HCT116 (cell line): ENCODE measurements at regions not wholly inside any gene's neighbourhood (a gene's known extent, or its start where the extent isn't known, plus 50 kb on each side); places are given as distances from the start of the nearest gene placed in this dataset.

Experiments used
- EGR1 ChIP-seq: IDR thresholded peaks from 2 replicates; pipeline ENCODE4 v1.6.1; 2012; ENCODE audit warnings: low read depth
- EZH2 ChIP-seq: fragments of 200-600 bp; sonication (generic); IDR thresholded peaks from 2 replicates; pipeline ENCODE4 v1.6.1; 2017; ENCODE audit warnings: antibody characterized with exemption, mixed run types
- FOSL1 ChIP-seq: IDR thresholded peaks from 2 replicates; pipeline ENCODE4 v1.6.1; 2012; ENCODE audit warnings: low read depth
- JUND ChIP-seq: IDR thresholded peaks from 2 replicates; pipeline ENCODE4 v1.6.1; 2012
- POLR2A ChIP-seq: IDR thresholded peaks from 2 replicates; pipeline ENCODE4 v1.7.0; 2011; ENCODE audit warnings: borderline replicate concordance; ENCODE audit not compliant: insufficient read depth, insufficient read length; ENCODE audit errors: extremely low read depth
- POLR2AphosphoS5 ChIP-seq: IDR thresholded peaks from 2 replicates; pipeline ENCODE4 v1.6.1; 2011; ENCODE audit warnings: mild to moderate bottlenecking, low read depth, low read length, moderate library complexity
- RAD21 ChIP-seq: IDR thresholded peaks from 2 replicates; pipeline ENCODE4 v1.6.1; 2012; ENCODE audit warnings: low read depth, mild to moderate bottlenecking
- SIN3A ChIP-seq: IDR thresholded peaks from 2 replicates; pipeline ENCODE4 v1.6.1; 2012; ENCODE audit warnings: low read depth
- SRF ChIP-seq: IDR thresholded peaks from 2 replicates; pipeline ENCODE4 v1.6.1; 2012; ENCODE audit warnings: low read depth
- ZNF274 ChIP-seq: fragments of 200-500 bp; sonication (Bioruptor generic); IDR thresholded peaks from 2 replicates; pipeline ENCODE4 v1.6.1; 2014; ENCODE audit warnings: mild to moderate bottlenecking, low read depth, low read length, inconsistent platforms
- TF ChIP-seq, protein P1 (sequence below): IDR thresholded peaks from 2 replicates; pipeline ENCODE4 v1.6.1; 2011; ENCODE audit warnings: mild to moderate bottlenecking, low read length, moderate library complexity; ENCODE audit not compliant: insufficient replicate concordance; ENCODE audit errors: extremely low read depth
- TF ChIP-seq, protein P2 (sequence below), 3 experiments: fragments of 200-600 bp in 1 of 3; sonication (generic) in 1 of 3; IDR thresholded peaks in 2 of 3; conservative IDR thresholded peaks in 1 of 3; 2 replicates each; pipeline ENCODE4 v1.5.1; 2012 to 2017; ENCODE audit warnings: low read depth in 2 of 3, low read length in 2 of 3, antibody characterized with exemption in 1 of 3, borderline replicate concordance in 1 of 3, control low read depth in 1 of 3, mild to moderate bottlenecking in 1 of 3, mixed read lengths in 1 of 3, mixed run types in 1 of 3, moderate library complexity in 1 of 3; ENCODE audit not compliant: insufficient read depth in 1 of 3
- TF ChIP-seq, protein P3 (sequence below): IDR thresholded peaks from 2 replicates; pipeline ENCODE4 v1.6.1; 2012
- TF ChIP-seq, protein P4 (sequence below): IDR thresholded peaks from 2 replicates; pipeline ENCODE4 v1.6.1; 2012; ENCODE audit warnings: low read depth

DNA sequence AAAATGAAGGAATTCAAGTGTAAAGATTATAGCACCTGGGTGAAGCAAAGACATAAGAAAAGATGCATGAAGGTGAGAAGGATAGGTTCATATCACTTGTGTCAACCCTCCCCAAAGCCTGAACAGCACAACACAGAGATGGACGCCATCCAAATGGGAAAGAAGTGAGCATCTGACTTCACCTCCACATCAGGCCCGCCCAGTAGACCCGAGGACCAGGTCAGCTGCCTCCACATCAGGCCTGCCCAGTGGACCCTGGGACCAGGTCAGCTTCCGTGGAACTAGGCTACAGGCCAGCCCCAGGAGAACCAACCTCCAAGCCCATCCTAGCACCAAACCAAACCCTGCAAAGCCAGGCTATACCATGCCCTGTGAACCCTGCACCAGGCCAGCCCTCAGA, 862.9 kb downstream of the UQCRFS1 start:
- TF ChIP-seq POLR2AphosphoS5 (no peak), RAD21 (no peak), POLR2A (no peak), EZH2 (no peak), SIN3A (no peak), SRF (no peak), JUND (no peak), ZNF274 (no peak), EGR1 (no peak), FOSL1 (no peak)
- TF ChIP-seq, protein P1, sequence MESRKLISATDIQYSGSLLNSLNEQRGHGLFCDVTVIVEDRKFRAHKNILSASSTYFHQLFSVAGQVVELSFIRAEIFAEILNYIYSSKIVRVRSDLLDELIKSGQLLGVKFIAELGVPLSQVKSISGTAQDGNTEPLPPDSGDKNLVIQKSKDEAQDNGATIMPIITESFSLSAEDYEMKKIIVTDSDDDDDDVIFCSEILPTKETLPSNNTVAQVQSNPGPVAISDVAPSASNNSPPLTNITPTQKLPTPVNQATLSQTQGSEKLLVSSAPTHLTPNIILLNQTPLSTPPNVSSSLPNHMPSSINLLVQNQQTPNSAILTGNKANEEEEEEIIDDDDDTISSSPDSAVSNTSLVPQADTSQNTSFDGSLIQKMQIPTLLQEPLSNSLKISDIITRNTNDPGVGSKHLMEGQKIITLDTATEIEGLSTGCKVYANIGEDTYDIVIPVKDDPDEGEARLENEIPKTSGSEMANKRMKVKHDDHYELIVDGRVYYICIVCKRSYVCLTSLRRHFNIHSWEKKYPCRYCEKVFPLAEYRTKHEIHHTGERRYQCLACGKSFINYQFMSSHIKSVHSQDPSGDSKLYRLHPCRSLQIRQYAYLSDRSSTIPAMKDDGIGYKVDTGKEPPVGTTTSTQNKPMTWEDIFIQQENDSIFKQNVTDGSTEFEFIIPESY = no peak
- TF ChIP-seq, protein P2, sequence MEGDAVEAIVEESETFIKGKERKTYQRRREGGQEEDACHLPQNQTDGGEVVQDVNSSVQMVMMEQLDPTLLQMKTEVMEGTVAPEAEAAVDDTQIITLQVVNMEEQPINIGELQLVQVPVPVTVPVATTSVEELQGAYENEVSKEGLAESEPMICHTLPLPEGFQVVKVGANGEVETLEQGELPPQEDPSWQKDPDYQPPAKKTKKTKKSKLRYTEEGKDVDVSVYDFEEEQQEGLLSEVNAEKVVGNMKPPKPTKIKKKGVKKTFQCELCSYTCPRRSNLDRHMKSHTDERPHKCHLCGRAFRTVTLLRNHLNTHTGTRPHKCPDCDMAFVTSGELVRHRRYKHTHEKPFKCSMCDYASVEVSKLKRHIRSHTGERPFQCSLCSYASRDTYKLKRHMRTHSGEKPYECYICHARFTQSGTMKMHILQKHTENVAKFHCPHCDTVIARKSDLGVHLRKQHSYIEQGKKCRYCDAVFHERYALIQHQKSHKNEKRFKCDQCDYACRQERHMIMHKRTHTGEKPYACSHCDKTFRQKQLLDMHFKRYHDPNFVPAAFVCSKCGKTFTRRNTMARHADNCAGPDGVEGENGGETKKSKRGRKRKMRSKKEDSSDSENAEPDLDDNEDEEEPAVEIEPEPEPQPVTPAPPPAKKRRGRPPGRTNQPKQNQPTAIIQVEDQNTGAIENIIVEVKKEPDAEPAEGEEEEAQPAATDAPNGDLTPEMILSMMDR (IDR thresholded peaks at IDR 0.05 in 2 of 3, conservative IDR thresholded peaks at IDR 0.05 in 1 of 3; ENCODE audit: borderline replicate concordance in 1 of 3, insufficient read depth in 1 of 3, low read depth in 2 of 3, low read length in 2 of 3) = no peak
- TF ChIP-seq, protein P3, sequence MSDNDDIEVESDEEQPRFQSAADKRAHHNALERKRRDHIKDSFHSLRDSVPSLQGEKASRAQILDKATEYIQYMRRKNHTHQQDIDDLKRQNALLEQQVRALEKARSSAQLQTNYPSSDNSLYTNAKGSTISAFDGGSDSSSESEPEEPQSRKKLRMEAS = no peak
- TF ChIP-seq, protein P4, sequence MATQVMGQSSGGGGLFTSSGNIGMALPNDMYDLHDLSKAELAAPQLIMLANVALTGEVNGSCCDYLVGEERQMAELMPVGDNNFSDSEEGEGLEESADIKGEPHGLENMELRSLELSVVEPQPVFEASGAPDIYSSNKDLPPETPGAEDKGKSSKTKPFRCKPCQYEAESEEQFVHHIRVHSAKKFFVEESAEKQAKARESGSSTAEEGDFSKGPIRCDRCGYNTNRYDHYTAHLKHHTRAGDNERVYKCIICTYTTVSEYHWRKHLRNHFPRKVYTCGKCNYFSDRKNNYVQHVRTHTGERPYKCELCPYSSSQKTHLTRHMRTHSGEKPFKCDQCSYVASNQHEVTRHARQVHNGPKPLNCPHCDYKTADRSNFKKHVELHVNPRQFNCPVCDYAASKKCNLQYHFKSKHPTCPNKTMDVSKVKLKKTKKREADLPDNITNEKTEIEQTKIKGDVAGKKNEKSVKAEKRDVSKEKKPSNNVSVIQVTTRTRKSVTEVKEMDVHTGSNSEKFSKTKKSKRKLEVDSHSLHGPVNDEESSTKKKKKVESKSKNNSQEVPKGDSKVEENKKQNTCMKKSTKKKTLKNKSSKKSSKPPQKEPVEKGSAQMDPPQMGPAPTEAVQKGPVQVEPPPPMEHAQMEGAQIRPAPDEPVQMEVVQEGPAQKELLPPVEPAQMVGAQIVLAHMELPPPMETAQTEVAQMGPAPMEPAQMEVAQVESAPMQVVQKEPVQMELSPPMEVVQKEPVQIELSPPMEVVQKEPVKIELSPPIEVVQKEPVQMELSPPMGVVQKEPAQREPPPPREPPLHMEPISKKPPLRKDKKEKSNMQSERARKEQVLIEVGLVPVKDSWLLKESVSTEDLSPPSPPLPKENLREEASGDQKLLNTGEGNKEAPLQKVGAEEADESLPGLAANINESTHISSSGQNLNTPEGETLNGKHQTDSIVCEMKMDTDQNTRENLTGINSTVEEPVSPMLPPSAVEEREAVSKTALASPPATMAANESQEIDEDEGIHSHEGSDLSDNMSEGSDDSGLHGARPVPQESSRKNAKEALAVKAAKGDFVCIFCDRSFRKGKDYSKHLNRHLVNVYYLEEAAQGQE = no peak
